HFFc6 (cell line): ENCODE measurements at regions not wholly inside any gene's neighbourhood (a gene's known extent, or its start where the extent isn't known, plus 50 kb on each side); places are given as distances from the start of the nearest gene placed in this dataset.

Experiments
- DNase-seq: peaks from one replicate; pipeline ENCODE4 v3.0.0-alpha.2; 2018
- H3K27ac Mint-ChIP-seq: 2 replicates; pipeline ENCODE4 v1.8.0; 2020; ENCODE audit warnings: mild to moderate bottlenecking, mixed read lengths
- H3K27me3 Mint-ChIP-seq: 2 replicates; pipeline ENCODE4 v1.8.0; 2021; ENCODE audit warnings: mild to moderate bottlenecking, moderate library complexity, mixed read lengths; ENCODE audit not compliant: insufficient read depth
- H3K36me3 Mint-ChIP-seq: 2 replicates; pipeline ENCODE4 v1.8.0; 2021; ENCODE audit warnings: low read depth, mixed read lengths
- H3K4me1 Mint-ChIP-seq: 2 replicates; pipeline ENCODE4 v1.8.0; 2020; ENCODE audit warnings: low read depth, mixed read lengths
- H3K4me3 Mint-ChIP-seq: 2 replicates; pipeline ENCODE4 v1.8.0; 2020; ENCODE audit warnings: mild to moderate bottlenecking, moderate library complexity, mixed read lengths
- H3K9me3 Mint-ChIP-seq: 2 replicates; pipeline ENCODE4 v1.8.0; 2020; ENCODE audit warnings: mild to moderate bottlenecking, mixed read lengths
- TF ChIP-seq, protein P1 (sequence below): fragments of 200-600 bp; sonication (generic); IDR thresholded peaks from 2 replicates; pipeline ENCODE4 v1.5.0; 2021; ENCODE audit warnings: antibody characterized with exemption, mild to moderate bottlenecking

DNA sequence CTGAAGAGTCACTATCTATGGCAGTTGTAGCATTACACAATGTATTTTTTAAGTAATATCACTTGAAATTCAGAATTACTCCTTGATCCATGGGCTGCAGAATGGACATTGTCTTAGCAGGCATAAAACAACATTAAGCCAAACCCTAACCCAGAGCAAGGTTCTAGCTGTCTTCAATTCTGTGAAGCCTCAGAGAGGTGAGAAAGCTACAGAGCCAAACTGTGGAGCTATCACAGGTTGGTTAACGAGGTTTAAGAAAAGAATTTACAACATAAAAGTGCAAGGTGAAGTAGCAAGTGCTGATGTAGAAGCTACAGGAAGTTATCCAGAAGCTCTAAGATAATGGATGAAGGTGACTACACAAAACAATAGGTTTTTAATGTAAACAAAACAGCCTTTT lies 582.7 kb upstream of the POT1 start:
- Mint-ChIP-seq H3K4me3 (no peak overlapping the region), H3K4me1 (no peaks in the 10 kb centered on the region), H3K27me3 (no peaks in the 10 kb centered on the region), H3K27ac (no peak overlapping the region), H3K9me3 (peaks cover 33% of the 10 kb centered on the region), H3K36me3 (no peaks in the 10 kb centered on the region)
- TF ChIP-seq, protein P1, sequence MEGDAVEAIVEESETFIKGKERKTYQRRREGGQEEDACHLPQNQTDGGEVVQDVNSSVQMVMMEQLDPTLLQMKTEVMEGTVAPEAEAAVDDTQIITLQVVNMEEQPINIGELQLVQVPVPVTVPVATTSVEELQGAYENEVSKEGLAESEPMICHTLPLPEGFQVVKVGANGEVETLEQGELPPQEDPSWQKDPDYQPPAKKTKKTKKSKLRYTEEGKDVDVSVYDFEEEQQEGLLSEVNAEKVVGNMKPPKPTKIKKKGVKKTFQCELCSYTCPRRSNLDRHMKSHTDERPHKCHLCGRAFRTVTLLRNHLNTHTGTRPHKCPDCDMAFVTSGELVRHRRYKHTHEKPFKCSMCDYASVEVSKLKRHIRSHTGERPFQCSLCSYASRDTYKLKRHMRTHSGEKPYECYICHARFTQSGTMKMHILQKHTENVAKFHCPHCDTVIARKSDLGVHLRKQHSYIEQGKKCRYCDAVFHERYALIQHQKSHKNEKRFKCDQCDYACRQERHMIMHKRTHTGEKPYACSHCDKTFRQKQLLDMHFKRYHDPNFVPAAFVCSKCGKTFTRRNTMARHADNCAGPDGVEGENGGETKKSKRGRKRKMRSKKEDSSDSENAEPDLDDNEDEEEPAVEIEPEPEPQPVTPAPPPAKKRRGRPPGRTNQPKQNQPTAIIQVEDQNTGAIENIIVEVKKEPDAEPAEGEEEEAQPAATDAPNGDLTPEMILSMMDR, result no peak
- DNase-seq, result no peak

DNA sequence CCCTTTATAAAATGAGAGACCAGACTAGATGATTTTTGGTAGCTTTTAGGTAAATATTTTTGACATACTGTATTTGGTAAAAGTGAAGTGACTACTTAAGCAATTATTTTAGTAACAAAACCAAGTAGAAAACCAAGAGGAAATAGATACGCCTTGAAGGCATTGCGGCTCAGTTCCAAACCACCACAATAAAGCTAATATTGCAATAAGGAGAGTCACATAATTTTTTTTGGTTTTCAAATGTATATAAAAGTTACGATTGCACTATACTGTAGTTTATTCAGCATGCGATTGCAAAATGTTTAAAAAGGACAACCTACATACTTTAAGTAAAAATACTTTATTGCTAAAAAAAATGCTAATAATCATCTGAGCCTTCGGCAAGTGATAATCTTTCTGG lies 581.7 kb upstream of the POT1 start:
- H3K27ac Mint-ChIP-seq, result no peak overlapping the region
- no peaks in the 10 kb centered on the region for H3K27me3 Mint-ChIP-seq
- DNase-seq, result no peak
- no peaks in the 10 kb centered on the region for H3K36me3 Mint-ChIP-seq
- TF ChIP-seq, protein P1, result no peak
- H3K4me1 Mint-ChIP-seq, result no peaks in the 10 kb centered on the region
- peaks cover 35% of the 10 kb centered on the region for H3K9me3 Mint-ChIP-seq
- no peak overlapping the region for H3K4me3 Mint-ChIP-seq

DNA sequence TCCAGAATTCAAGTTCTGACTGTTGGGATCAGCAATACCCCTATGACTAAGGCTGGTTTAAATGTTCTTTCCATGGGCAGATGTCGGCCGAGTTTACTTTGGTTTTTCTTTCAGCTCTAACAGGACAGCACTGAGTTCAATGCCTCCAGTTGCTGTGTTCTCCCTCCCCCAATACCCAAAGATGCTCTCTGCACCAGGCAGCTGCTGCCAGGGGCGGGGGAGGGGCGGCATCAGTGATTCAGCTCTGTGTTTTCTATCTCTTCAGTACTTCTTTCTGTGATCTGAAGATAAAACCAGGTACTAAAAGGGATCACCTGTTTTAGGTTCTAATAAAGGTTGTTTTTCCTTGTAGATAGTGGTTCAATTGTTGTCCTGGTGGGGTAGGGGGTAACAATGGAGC lies 576.7 kb upstream of the POT1 start:
- Mint-ChIP-seq H3K4me1 (no peaks in the 10 kb centered on the region), H3K4me3 (no peak overlapping the region), H3K27me3 (no peaks in the 10 kb centered on the region), H3K27ac (no peak overlapping the region), H3K9me3 (peaks cover 44% of the 10 kb centered on the region), H3K36me3 (no peaks in the 10 kb centered on the region)
- TF ChIP-seq, protein P1, result no peak
- no peak for DNase-seq

DNA sequence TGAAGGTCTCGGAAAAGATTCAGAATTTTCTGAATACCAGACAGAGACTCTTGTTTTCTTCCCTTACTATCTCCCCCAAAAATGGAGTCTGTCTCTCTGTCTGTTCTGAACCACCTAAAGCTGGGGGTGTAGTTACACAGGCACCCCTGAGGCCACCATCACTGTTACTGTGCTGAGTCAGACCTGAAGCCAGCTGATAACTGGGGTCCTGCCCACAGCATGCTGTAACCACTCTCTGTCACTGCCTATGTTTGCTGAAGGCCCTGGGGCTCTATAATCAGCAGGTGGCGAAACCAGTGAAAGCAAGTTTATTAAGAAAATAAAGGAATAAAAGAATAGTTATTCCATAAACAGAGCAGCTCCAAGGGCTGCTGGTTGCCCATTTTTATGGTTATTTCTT lies 575.2 kb upstream of the POT1 start:
- no peak overlapping the region for H3K27ac Mint-ChIP-seq
- H3K9me3 Mint-ChIP-seq, result peaks cover 56% of the 10 kb centered on the region
- H3K27me3 Mint-ChIP-seq, result no peaks in the 10 kb centered on the region
- no peaks in the 10 kb centered on the region for H3K36me3 Mint-ChIP-seq
- no peaks in the 10 kb centered on the region for H3K4me1 Mint-ChIP-seq
- TF ChIP-seq, protein P1, result no peak
- no peak for DNase-seq
- no peak overlapping the region for H3K4me3 Mint-ChIP-seq

DNA sequence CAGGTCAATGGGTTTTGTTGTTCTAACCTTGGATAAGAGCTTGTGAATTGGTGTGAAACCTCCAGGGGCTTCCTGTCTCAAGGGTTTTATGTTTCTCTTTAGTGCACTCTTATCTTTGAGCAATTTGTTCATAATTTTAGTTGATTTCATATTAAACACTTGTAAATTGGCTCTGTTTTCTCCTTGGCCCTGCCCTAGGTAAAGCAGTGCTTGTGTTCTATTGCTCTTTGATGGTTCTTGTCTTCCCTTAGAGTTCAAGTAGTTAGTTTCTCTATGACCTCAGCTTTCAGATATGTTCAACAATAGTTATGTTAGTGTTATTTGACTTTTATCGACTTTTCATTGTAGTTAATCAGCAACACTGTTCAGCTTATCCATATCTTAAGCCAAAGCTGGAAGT lies 566.4 kb upstream of the POT1 start:
- TF ChIP-seq, protein P1, result no peak
- Mint-ChIP-seq H3K9me3 (peaks cover 20% of the 10 kb centered on the region), H3K4me1 (no peaks in the 10 kb centered on the region), H3K36me3 (no peaks in the 10 kb centered on the region; the same call in 1 of the 2 replicates), H3K27me3 (no peaks in the 10 kb centered on the region), H3K4me3 (no peak overlapping the region), H3K27ac (no peak overlapping the region)
- DNase-seq, result no peak

DNA sequence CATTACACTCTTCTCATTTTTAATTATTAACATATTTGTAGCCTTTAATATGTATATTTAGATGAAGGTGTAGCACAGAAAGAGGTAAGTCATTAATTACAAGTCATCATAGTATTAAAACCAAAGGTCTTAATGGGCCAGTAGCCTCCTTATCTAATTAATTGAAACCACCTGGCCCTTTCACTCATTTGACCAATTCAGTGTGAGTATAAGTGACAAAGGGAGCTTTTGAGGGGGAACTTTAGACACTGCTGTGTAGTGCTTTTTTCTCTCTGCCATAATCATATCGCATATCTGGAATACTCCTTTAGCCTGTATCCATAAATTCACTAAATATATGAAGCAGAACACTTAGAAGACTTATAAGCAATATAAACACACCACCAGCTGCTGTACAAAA lies 562.9 kb upstream of the POT1 start:
- H3K4me1 Mint-ChIP-seq, result no peaks in the 10 kb centered on the region
- no peak overlapping the region for H3K27ac Mint-ChIP-seq
- DNase-seq, result no peak
- peaks cover 9% of the 10 kb centered on the region for H3K9me3 Mint-ChIP-seq
- no peak overlapping the region for H3K4me3 Mint-ChIP-seq
- H3K36me3 Mint-ChIP-seq, result no peaks in the 10 kb centered on the region; the same call in 1 of the 2 replicates
- TF ChIP-seq, protein P1, result no peak
- H3K27me3 Mint-ChIP-seq, result no peaks in the 10 kb centered on the region
